ENCODE measurements at regions not wholly inside any gene's neighbourhood (a gene's known extent, or its start where the extent isn't known, plus 50 kb on each side); places are given as distances from the start of the nearest gene placed in this dataset.
"Not testable (repeated sequence)": the region's sequence is repeated elsewhere in the genome, so short reads cannot be mapped to it uniquely, and the experiment has no call there.

GRCh38 chr9:17075146-17075757, 59.6 kb upstream of the CNTLN start:
- Mint-ChIP-seq H3K4me1 (peaks cover 5% of the 10 kb centered on the region), H3K27ac (ENCODE audit: unreplicated experiment) (no peak overlapping the region), H3K4me3 (no peak overlapping the region), H3K36me3 (ENCODE audit: low read depth) (peaks cover 6% of the 10 kb centered on the region), H3K9me3 (peaks cover 5% of the 10 kb centered on the region), H3K27me3 (ENCODE audit: low read depth) (no peaks in the 10 kb centered on the region)
- TF ChIP-seq, protein P1, sequence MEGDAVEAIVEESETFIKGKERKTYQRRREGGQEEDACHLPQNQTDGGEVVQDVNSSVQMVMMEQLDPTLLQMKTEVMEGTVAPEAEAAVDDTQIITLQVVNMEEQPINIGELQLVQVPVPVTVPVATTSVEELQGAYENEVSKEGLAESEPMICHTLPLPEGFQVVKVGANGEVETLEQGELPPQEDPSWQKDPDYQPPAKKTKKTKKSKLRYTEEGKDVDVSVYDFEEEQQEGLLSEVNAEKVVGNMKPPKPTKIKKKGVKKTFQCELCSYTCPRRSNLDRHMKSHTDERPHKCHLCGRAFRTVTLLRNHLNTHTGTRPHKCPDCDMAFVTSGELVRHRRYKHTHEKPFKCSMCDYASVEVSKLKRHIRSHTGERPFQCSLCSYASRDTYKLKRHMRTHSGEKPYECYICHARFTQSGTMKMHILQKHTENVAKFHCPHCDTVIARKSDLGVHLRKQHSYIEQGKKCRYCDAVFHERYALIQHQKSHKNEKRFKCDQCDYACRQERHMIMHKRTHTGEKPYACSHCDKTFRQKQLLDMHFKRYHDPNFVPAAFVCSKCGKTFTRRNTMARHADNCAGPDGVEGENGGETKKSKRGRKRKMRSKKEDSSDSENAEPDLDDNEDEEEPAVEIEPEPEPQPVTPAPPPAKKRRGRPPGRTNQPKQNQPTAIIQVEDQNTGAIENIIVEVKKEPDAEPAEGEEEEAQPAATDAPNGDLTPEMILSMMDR (conservative IDR thresholded peaks at IDR 0.05): no peak
- no peak for DNase-seq (ENCODE audit: low read depth, low spot score)

- H3K9me3 Mint-ChIP-seq; H3K27me3 Mint-ChIP-seq (ENCODE audit: low read depth); H3K4me1 Mint-ChIP-seq; H3K36me3 Mint-ChIP-seq (ENCODE audit: low read depth); H3K4me3 Mint-ChIP-seq; DNase-seq (ENCODE audit: low read depth, low spot score); H3K27ac Mint-ChIP-seq (ENCODE audit: unreplicated experiment): not testable (repeated sequence)
Observed at GRCh38 chr9:17072563-17072962, 62.3 kb upstream of the CNTLN start.

DNA sequence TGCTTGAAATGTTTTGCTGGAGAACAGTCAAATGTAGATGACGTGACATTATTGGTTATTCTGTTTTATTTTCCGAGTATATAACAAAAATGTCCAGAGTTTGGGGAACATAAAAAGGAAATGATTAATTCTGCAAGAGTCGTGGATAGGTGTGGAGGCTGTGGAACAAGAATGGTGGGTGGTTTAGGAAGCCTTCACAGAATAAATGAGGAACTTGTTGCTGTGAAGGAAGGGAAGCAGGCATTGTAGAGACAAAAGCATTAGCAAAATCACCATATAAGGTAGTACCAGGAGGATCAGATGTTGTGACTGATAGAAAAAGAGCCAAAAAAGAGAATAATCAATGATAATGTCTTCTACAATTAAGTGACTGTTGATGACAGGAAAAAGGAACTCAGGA, 66.2 kb upstream of the CNTLN start:
- Mint-ChIP-seq H3K36me3 (ENCODE audit: low read depth) (peaks cover 4% of the 10 kb centered on the region), H3K9me3 (peaks cover 3% of the 10 kb centered on the region), H3K27ac (ENCODE audit: unreplicated experiment) (no peak overlapping the region), H3K27me3 (ENCODE audit: low read depth) (no peaks in the 10 kb centered on the region), H3K4me3 (no peak overlapping the region), H3K4me1 (peaks cover 3% of the 10 kb centered on the region)
- TF ChIP-seq, protein P1 (conservative IDR thresholded peaks at IDR 0.05): no peak
- no peak for DNase-seq (ENCODE audit: low read depth, low spot score)

- Mint-ChIP-seq H3K4me3 (no peak overlapping the region), H3K36me3 (ENCODE audit: low read depth) (no peaks in the 10 kb centered on the region), H3K27ac (ENCODE audit: unreplicated experiment) (no peak overlapping the region), H3K4me1 (no peaks in the 10 kb centered on the region), H3K27me3 (ENCODE audit: low read depth) (no peaks in the 10 kb centered on the region), H3K9me3 (no peaks in the 10 kb centered on the region)
- no peak for DNase-seq (ENCODE audit: low read depth, low spot score)
- TF ChIP-seq, protein P1 (conservative IDR thresholded peaks at IDR 0.05): no peak
Observed at GRCh38 chr9:17065062-17065461, 69.8 kb upstream of the CNTLN start.

DNA sequence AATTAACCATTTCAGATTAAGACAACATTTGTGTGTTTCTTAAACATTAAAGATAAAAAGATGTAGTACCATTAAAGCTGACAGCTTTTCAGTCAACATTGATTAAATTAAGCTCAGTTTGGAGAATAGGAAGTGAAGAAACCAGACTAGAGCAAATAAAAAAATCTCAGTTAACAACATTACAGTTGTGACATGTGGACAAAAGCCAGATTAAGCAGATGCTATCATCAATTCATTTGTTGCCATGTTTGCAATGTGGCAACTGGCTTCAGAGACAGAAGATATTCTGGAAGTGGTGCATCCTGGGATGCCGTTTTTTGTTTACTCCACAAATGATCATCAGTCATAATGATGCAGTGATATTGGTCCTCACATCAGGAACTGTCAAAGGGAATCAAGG, 70.3 kb upstream of the CNTLN start:
- H3K36me3 Mint-ChIP-seq (ENCODE audit: low read depth): no peaks in the 10 kb centered on the region
- no peaks in the 10 kb centered on the region for H3K4me1 Mint-ChIP-seq
- no peaks in the 10 kb centered on the region for H3K27me3 Mint-ChIP-seq (ENCODE audit: low read depth)
- no peak for DNase-seq (ENCODE audit: low read depth, low spot score)
- no peak overlapping the region for H3K4me3 Mint-ChIP-seq
- H3K9me3 Mint-ChIP-seq: no peaks in the 10 kb centered on the region
- no peak overlapping the region for H3K27ac Mint-ChIP-seq (ENCODE audit: unreplicated experiment)
- TF ChIP-seq, protein P1 (conservative IDR thresholded peaks at IDR 0.05): no peak

DNA sequence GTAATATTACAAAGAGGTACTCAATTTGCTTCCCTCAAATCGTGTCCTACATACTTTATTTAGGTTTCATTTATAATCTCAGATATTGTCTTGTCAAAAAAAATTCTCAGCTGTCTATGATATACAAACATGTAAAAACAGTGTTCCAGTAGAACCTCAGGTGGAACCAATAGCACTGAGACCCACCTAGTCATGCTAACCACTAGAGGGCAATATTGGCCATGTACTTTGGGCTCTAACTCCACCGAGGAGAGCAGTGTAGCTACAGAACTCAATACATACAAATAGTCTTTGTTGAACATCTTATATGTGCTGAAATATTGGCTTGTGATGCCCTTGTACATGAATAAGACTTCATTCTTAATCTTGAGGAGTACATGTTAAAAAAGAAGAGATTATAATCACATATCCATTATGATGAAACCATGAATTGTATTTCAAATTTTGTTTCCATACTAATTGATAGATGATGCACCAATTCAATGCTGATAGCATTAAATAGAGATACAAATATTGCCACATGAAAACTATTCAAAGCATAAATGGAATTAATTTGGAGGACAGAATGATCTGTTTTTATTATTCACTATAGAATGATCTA, 71.2 kb upstream of the CNTLN start:
- H3K9me3 Mint-ChIP-seq: no peaks in the 10 kb centered on the region
- no peak overlapping the region for H3K4me3 Mint-ChIP-seq
- H3K4me1 Mint-ChIP-seq: no peaks in the 10 kb centered on the region
- no peak overlapping the region for H3K27ac Mint-ChIP-seq (ENCODE audit: unreplicated experiment)
- TF ChIP-seq, protein P1 (conservative IDR thresholded peaks at IDR 0.05): peak; percentile 87
- no peaks in the 10 kb centered on the region for H3K27me3 Mint-ChIP-seq (ENCODE audit: low read depth)
- H3K36me3 Mint-ChIP-seq (ENCODE audit: low read depth): no peaks in the 10 kb centered on the region
- DNase-seq (ENCODE audit: low read depth, low spot score): no peak

Data from neural crest cell (in vitro differentiated cells).